Ovary (tissue), 3 donors: ENCODE measurements at regions not wholly inside any gene's neighbourhood (a gene's known extent, or its start where the extent isn't known, plus 50 kb on each side); places are given as distances from the start of the nearest gene placed in this dataset.

ENCODE experiments used
- CTCF ChIP-seq, 3 donors: fragments of 450-650 bp in 2 of 3; fragments of 200-600 bp in 1 of 3; IDR thresholded peaks; one replicate each; pipeline versions ENCODE4 v1.5.1 to v1.8.0; 2016 to 2022; ENCODE audit warnings: antibody characterized with exemption in 3 of 3, mild to moderate bottlenecking in 1 of 3
- EP300 ChIP-seq: sonication (generic); formaldehyde crosslinking; IDR thresholded peaks from one replicate; pipeline ENCODE4 v1.6.1; 2017; ENCODE audit warnings: antibody characterized with exemption
- POLR2A ChIP-seq: fragments of 450-650 bp; IDR thresholded peaks from one replicate; pipeline ENCODE4 v1.6.1; 2017; ENCODE audit warnings: antibody characterized with exemption, mild to moderate bottlenecking, moderate library complexity
- donor health status: DM: no; HTN: no; CAD: no.

GRCh38 chr6:165096868-165097267 is 212.5 kb downstream of the C6orf118 start:
- TF ChIP-seq POLR2A (no peak), CTCF (IDR thresholded peaks at IDR 0.05) (no peak), EP300 (no peak)
